Adrenal gland (tissue), 9 donors: ENCODE measurements at regions not wholly inside any gene's neighbourhood (a gene's known extent, or its start where the extent isn't known, plus 50 kb on each side); places are given as distances from the start of the nearest gene placed in this dataset.
A peak's percentile ranks its signal among the peaks of the same experiment; 100 is the strongest.

Source experiments
- DNase-seq, 7 donors: peaks; one replicate each; pipeline ENCODE4 v3.0.0-alpha.2; 2019 to 2020
- H3K27ac ChIP-seq, 5 donors: fragments of 200-600 bp; sonication (generic) in 4 of 5; 1 replicate in 3 of 5; 2 replicates in 2 of 5; pipeline versions ENCODE4 v1.5.1 to v1.8.0; 2016 to 2020; ENCODE audit warnings: mild to moderate bottlenecking in 1 of 5
- H3K27me3 ChIP-seq: fragments of 200-600 bp; 2 replicates; pipeline ENCODE4 v1.8.0; 2021
- H3K36me3 ChIP-seq, 2 donors: fragments of 200-600 bp; replicated peaks in 1 of 2; 1 replicate in 1 of 2; 2 replicates in 1 of 2; pipeline versions ENCODE4 v1.5.1 to v1.8.0; 2018 to 2022
- H3K4me1 ChIP-seq, 2 donors: fragments of 200-600 bp; replicated peaks in 1 of 2; 1 replicate in 1 of 2; 2 replicates in 1 of 2; pipeline versions ENCODE4 v1.5.1 to v1.8.0; 2018 to 2021
- H3K4me3 ChIP-seq, 4 donors: fragments of 200-600 bp; sonication (generic) in 3 of 4; one replicate each; pipeline ENCODE4 v1.5.1; 2016 to 2018
- H3K9me3 ChIP-seq, 3 donors: fragments of 200-600 bp; sonication (generic) in 1 of 3; replicated peaks in 1 of 3; 1 replicate in 2 of 3; 2 replicates in 1 of 3; pipeline versions ENCODE4 v1.5.1 to v1.8.0; 2016 to 2021
- POLR2A ChIP-seq, 2 donors: fragments of 450-650 bp; IDR thresholded peaks; one replicate each; pipeline ENCODE4 v1.6.1; 2017; ENCODE audit warnings: antibody characterized with exemption in 2 of 2, mild to moderate bottlenecking in 2 of 2, moderate library complexity in 1 of 2
- WGBS, 4 donors: extraction: QIAGEN DNeasy Blood & Tissue Kit in 2 of 4; methylation state at CpG; one replicate each; pipeline versions ENCODE4 v1.1.5 to v1.1.7; 2013 to 2017; 5-methylcytosine and 5-hydroxymethylcytosine counted together
- intact Hi-C, 2 donors: fragments of 100-400 bp; cut with DNase I; formaldehyde crosslinking; loops; one replicate each; pipeline versions ENCODE4 v1.14.1 to v1.15.0; 2022 to 2023
- TF ChIP-seq, protein P1 (sequence below), 6 experiments: fragments of 450-650 bp in 4 of 6; fragments of 200-600 bp in 2 of 6; sonication (generic) in 1 of 6; IDR thresholded peaks; 1 replicate in 5 of 6; 2 replicates in 1 of 6; pipeline versions ENCODE4 v1.5.1 to v1.8.0; 2016 to 2021; ENCODE audit warnings: antibody characterized with exemption in 6 of 6, mild to moderate bottlenecking in 2 of 6, moderate library complexity in 1 of 6
- donor health status: healthy with polysubstance abuse.
- donor health status: Bipolar disorder and iron deficiency.
- donor health status: DM: yes; HTN: yes; CAD: no.
- donor health status: DM: no; HTN: no; CAD: no.
- donor health status: DM: no; HTN: no; CAD: no.

GRCh38 chr10:131635564-131636015, 265.2 kb upstream of the PPP2R2D start:
- Histone ChIP-seq H3K36me3 (no peaks in the 10 kb centered on the region), H3K9me3 (no peaks in the 10 kb centered on the region), H3K4me3 (no peak overlapping the region), H3K4me1 (no peaks in the 10 kb centered on the region), H3K27me3 (no peaks in the 10 kb centered on the region), H3K27ac (peak overlapping the region in 1 of 5 donors; percentile 25)
- peak in 6 of 7 donors; percentile 36 to 66 (median 54) for DNase-seq
- intact Hi-C loops, result no loop called here
- WGBS, 4 donors, result 13 to 36% (median 29%) methylated on average over 2 to 3 of the region's 3 CpGs
- no peak for TF ChIP-seq POLR2A (IDR thresholded peaks at IDR 0.05)
- TF ChIP-seq, protein P1, sequence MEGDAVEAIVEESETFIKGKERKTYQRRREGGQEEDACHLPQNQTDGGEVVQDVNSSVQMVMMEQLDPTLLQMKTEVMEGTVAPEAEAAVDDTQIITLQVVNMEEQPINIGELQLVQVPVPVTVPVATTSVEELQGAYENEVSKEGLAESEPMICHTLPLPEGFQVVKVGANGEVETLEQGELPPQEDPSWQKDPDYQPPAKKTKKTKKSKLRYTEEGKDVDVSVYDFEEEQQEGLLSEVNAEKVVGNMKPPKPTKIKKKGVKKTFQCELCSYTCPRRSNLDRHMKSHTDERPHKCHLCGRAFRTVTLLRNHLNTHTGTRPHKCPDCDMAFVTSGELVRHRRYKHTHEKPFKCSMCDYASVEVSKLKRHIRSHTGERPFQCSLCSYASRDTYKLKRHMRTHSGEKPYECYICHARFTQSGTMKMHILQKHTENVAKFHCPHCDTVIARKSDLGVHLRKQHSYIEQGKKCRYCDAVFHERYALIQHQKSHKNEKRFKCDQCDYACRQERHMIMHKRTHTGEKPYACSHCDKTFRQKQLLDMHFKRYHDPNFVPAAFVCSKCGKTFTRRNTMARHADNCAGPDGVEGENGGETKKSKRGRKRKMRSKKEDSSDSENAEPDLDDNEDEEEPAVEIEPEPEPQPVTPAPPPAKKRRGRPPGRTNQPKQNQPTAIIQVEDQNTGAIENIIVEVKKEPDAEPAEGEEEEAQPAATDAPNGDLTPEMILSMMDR (IDR thresholded peaks at IDR 0.05), result no peak

GRCh38 chr10:131636116-131636515, 264.7 kb upstream of the PPP2R2D start:
- no peak for DNase-seq
- Histone ChIP-seq H3K9me3 (no peaks in the 10 kb centered on the region), H3K27me3 (no peaks in the 10 kb centered on the region), H3K36me3 (no peaks in the 10 kb centered on the region), H3K4me3 (no peak overlapping the region), H3K4me1 (no peaks in the 10 kb centered on the region), H3K27ac (no peak overlapping the region)
- intact Hi-C loops, result no loop called here
- no peak for TF ChIP-seq POLR2A (IDR thresholded peaks at IDR 0.05)
- TF ChIP-seq, protein P1 (IDR thresholded peaks at IDR 0.05), result no peak
- WGBS, 4 donors, result 56 to 70% (median 61%) methylated on average over 6 to 9 of the region's 9 CpGs

DNA sequence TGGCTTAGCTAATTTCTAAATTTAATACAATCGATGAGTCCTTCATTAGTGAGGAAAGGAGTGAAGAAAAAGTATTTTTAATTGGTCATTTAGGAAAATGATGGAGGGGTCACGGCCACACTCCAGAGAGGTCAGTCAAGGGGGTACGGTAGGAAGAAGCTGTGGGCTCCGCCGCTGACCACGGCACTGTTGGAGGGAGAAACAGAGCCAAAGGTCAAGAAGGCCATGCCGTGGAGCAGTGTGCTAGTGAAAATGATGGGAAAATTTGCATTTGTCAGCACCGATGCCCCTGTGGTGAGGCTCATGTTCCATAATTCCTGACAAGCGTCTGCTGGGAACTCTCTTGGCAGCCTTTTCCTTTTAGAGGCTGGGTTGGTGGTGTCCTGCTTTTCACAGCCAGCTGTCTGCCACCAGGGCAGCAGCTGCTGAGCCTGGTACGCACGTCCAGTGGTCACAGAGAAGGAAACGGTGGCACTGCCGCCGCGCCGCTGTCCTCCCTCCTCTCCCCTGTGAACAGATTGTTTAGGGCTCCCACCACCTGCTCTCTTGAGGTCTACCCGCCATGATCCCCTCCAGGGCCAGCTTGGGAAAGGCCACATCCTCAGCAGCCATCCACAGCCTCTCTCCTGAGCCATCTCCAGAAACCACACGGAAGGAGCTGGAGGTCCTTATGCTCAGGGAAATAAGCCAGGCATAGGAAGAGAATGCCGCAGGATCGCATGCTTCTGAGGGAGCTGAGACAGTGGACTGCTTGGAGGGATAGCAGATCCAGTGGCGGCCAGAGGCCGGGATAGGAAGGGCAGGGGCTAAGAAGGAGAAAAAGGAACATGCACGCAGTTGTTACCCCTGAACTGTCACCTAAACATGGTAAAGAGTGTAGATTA, 263.7 kb upstream of the PPP2R2D start:
- no peaks in the 10 kb centered on the region for H3K27me3 ChIP-seq
- DNase-seq, result no peak
- no peak overlapping the region for H3K27ac ChIP-seq
- no peaks in the 10 kb centered on the region for H3K4me1 ChIP-seq
- H3K4me3 ChIP-seq, result no peak overlapping the region
- no peaks in the 10 kb centered on the region for H3K36me3 ChIP-seq
- H3K9me3 ChIP-seq, result no peaks in the 10 kb centered on the region
- WGBS, 4 donors, result 81 to 82% (median 82%) methylated on average over 19 to 23 of the region's 23 CpGs
- TF ChIP-seq, protein P1 (IDR thresholded peaks at IDR 0.05), result no peak
- no peak for TF ChIP-seq POLR2A (IDR thresholded peaks at IDR 0.05)
- intact Hi-C loops, result no loop called here

GRCh38 chr10:131638049-131638879, 262.5 kb upstream of the PPP2R2D start:
- WGBS, 4 donors, result 79 to 90% (median 83%) methylated on average over 9 to 14 of the region's 14 CpGs
- TF ChIP-seq, protein P1 (IDR thresholded peaks at IDR 0.05), result no peak
- no peak for TF ChIP-seq POLR2A (IDR thresholded peaks at IDR 0.05)
- Histone ChIP-seq H3K4me1 (no peaks in the 10 kb centered on the region), H3K36me3 (no peaks in the 10 kb centered on the region), H3K9me3 (no peaks in the 10 kb centered on the region), H3K27me3 (no peaks in the 10 kb centered on the region), H3K27ac (no peak overlapping the region), H3K4me3 (no peak overlapping the region)
- intact Hi-C loops, result no loop called here
- no peak for DNase-seq
